ENCODE measurements at regions not wholly inside any gene's neighbourhood (a gene's known extent, or its start where the extent isn't known, plus 50 kb on each side); places are given as distances from the start of the nearest gene placed in this dataset.

- Mint-ChIP-seq H3K4me1 (no peaks in the 10 kb centered on the region), H3K4me3 (no peak overlapping the region), H3K36me3 (no peaks in the 10 kb centered on the region), H3K27me3 (ENCODE audit: low read depth in 3 of 3) (peaks cover 0 to 1% (median 0%) of the 10 kb centered on the region in 3 donors), H3K9me3 (peaks cover 1 to 7% (median 3%) of the 10 kb centered on the region in 7 donors), H3K27ac (no peak overlapping the region)
- Histone ChIP-seq H3K36me3 (replicated peaks in 1 of 2; ENCODE audit: control insufficient read depth in 1 of 2, insufficient read depth in 2 of 2, low read length in 2 of 2) (no peaks in the 10 kb centered on the region), H4K20me1 (ENCODE audit: insufficient read depth, low read length) (no peaks in the 10 kb centered on the region), H2AFZ (ENCODE audit: insufficient read depth, low read depth, low read length, poor library complexity, severe bottlenecking) (no peak overlapping the region), H3K4me3 (replicated peaks in 1 of 3; ENCODE audit: low read depth in 2 of 3, low read length in 3 of 3) (no peak overlapping the region), H3K4me2 (replicated peaks; ENCODE audit: extremely low read depth, low read length, poor library complexity, severe bottlenecking) (no peak overlapping the region), H3K79me2 (ENCODE audit: insufficient read depth, low read length) (no peaks in the 10 kb centered on the region), H3K27ac (ENCODE audit: low read depth in 1 of 2, low read length in 2 of 2) (no peak overlapping the region), H3K27me3 (ENCODE audit: control insufficient read depth in 2 of 2, insufficient read depth in 2 of 2, low read length in 2 of 2) (no peaks in the 10 kb centered on the region), H3K9me3 (replicated peaks in 1 of 2; ENCODE audit: control insufficient read depth in 1 of 2, insufficient read depth in 1 of 2, low read length in 2 of 2) (no peaks in the 10 kb centered on the region), H3K9ac (ENCODE audit: insufficient read depth, low read length, poor library complexity, severe bottlenecking) (no peak overlapping the region), H3K4me1 (ENCODE audit: control insufficient read depth in 1 of 2, insufficient read depth in 2 of 2, low read length in 2 of 2) (no peaks in the 10 kb centered on the region)
- no peak for TF ChIP-seq CTCF (IDR thresholded peaks at IDR 0.05)
- no peak for DNase-seq
- WGBS (ENCODE audit: insufficient coverage), result 91% methylated on average over 4 of the region's 5 CpGs
- intact Hi-C loops (cut with micrococcal nuclease), result no loop called here
Measured at GRCh38 chr4:154005171-154005520, 216.3 kb upstream of the SFRP2 start.

DNA sequence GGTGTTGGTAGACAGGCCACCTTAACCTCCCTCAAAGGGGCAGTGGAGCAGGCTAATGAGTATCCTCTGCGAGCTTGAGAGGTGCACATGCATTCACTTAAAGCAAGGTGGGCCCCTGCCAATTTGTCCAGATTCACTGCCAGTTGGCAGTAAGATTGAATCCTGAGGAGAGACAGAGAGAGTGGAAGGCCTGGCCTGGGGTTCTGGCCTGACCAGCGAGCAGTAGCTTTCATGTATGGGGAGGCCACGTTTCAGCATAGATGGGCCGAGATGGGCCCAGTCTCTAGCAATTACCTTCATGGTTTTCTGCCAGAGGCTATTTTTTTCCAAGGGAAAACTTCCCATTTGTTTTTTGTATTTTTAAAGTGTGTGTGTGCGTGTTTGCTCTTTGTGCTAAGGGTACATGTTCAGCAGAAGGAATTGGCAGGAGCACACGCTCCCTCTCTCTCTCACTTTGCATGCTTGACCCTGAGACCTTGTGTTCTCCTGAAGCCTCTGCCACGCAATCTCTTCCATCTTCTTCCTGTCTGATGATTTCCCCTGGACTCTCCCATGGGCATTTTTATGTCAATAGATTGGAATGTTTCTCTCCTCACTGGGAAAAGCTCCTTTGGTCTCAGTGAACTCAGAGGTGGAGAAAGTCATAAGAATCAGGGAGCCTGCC is 215.8 kb upstream of the SFRP2 start:
- H3K9me3 Mint-ChIP-seq, result peaks cover 1 to 5% (median 3%) of the 10 kb centered on the region in 7 donors
- no peak overlapping the region for H2AFZ ChIP-seq (ENCODE audit: insufficient read depth, low read depth, low read length, poor library complexity, severe bottlenecking)
- H3K4me1 Mint-ChIP-seq, result no peaks in the 10 kb centered on the region
- H3K36me3 ChIP-seq (replicated peaks in 1 of 2; ENCODE audit: control insufficient read depth in 1 of 2, insufficient read depth in 2 of 2, low read length in 2 of 2), result no peaks in the 10 kb centered on the region
- H3K27me3 ChIP-seq (ENCODE audit: control insufficient read depth in 2 of 2, insufficient read depth in 2 of 2, low read length in 2 of 2), result no peaks in the 10 kb centered on the region
- no peaks in the 10 kb centered on the region for H4K20me1 ChIP-seq (ENCODE audit: insufficient read depth, low read length)
- H3K27ac Mint-ChIP-seq, result no peak overlapping the region
- TF ChIP-seq CTCF (IDR thresholded peaks at IDR 0.05), result no peak
- H3K36me3 Mint-ChIP-seq, result no peaks in the 10 kb centered on the region
- H3K27me3 Mint-ChIP-seq (ENCODE audit: low read depth in 3 of 3), result peaks cover 0 to 1% (median 0%) of the 10 kb centered on the region in 3 donors
- H3K9me3 ChIP-seq (replicated peaks in 1 of 2; ENCODE audit: control insufficient read depth in 1 of 2, insufficient read depth in 1 of 2, low read length in 2 of 2), result no peaks in the 10 kb centered on the region
- no peaks in the 10 kb centered on the region for H3K79me2 ChIP-seq (ENCODE audit: insufficient read depth, low read length)
- H3K4me2 ChIP-seq (replicated peaks; ENCODE audit: extremely low read depth, low read length, poor library complexity, severe bottlenecking), result no peak overlapping the region
- DNase-seq, result no peak
- H3K27ac ChIP-seq (ENCODE audit: low read depth in 1 of 2, low read length in 2 of 2), result no peak overlapping the region
- intact Hi-C loops (cut with micrococcal nuclease), result no loop called here
- H3K4me3 Mint-ChIP-seq, result no peak overlapping the region
- H3K4me3 ChIP-seq (replicated peaks in 1 of 3; ENCODE audit: low read depth in 2 of 3, low read length in 3 of 3), result no peak overlapping the region
- 92% methylated on average over 5 of the region's 7 CpGs for WGBS (ENCODE audit: insufficient coverage)
- H3K4me1 ChIP-seq (ENCODE audit: control insufficient read depth in 1 of 2, insufficient read depth in 2 of 2, low read length in 2 of 2), result no peaks in the 10 kb centered on the region
- H3K9ac ChIP-seq (ENCODE audit: insufficient read depth, low read length, poor library complexity, severe bottlenecking), result no peak overlapping the region
